MCF 10A (cell line): ENCODE measurements at regions not wholly inside any gene's neighbourhood (a gene's known extent, or its start where the extent isn't known, plus 50 kb on each side); places are given as distances from the start of the nearest gene placed in this dataset.

Experiments
- BruUV-seq: library from RNA; stranded (reverse); fragments of 400-500 nt; replicated peaks from 2 replicates; lab custom pipeline; 2021; lab: Mats Ljungman, UMichigan
- CTCF ChIA-PET: fragments of 300-600 bp; sonication (Branson Sonifier 250); formaldehyde crosslinking; extraction: SDS; loops from one replicate; lab custom pipeline; 2021; ENCODE audit warnings: antibody characterized with exemption, inconsistent platforms; lab: Yijun Ruan, JAX
- POLR2A ChIA-PET: fragments of 300-600, 350-650 bp; sonication (Branson Sonifier 250); formaldehyde crosslinking; extraction: SDS; loops from one replicate; lab custom pipeline; 2020; ENCODE audit warnings: antibody characterized with exemption, inconsistent platforms; lab: Yijun Ruan, JAX
- DNase-seq: peaks from one replicate; pipeline ENCODE4 v3.0.0-alpha.2; 2018; ENCODE audit not compliant: unreplicated experiment
- H3K27ac Mint-ChIP-seq: one replicate; pipeline ENCODE4 v1.8.0; 2022; ENCODE audit warnings: mild to moderate bottlenecking, low read depth, mixed read lengths; ENCODE audit not compliant: unreplicated experiment
- H3K27me3 Mint-ChIP-seq: one replicate; pipeline ENCODE4 v1.8.0; 2022; ENCODE audit warnings: mixed read lengths; ENCODE audit not compliant: insufficient read depth, unreplicated experiment
- H3K36me3 Mint-ChIP-seq: one replicate; pipeline ENCODE4 v1.8.0; 2022; ENCODE audit warnings: mild to moderate bottlenecking, moderate library complexity, mixed read lengths; ENCODE audit not compliant: insufficient read depth, unreplicated experiment
- H3K4me1 Mint-ChIP-seq: one replicate; pipeline ENCODE4 v1.8.0; 2022; ENCODE audit warnings: mixed read lengths; ENCODE audit not compliant: insufficient read depth, unreplicated experiment
- H3K4me3 Mint-ChIP-seq: one replicate; pipeline ENCODE4 v1.8.0; 2022; ENCODE audit warnings: mild to moderate bottlenecking, moderate library complexity, mixed read lengths; ENCODE audit not compliant: unreplicated experiment
- H3K9me3 Mint-ChIP-seq: one replicate; pipeline ENCODE4 v1.8.0; 2022; ENCODE audit warnings: mixed read lengths; ENCODE audit not compliant: unreplicated experiment
- intact Hi-C: fragments of 100-400 bp; cut with micrococcal nuclease; formaldehyde crosslinking; loops from 2 replicates; pipeline ENCODE4 v1.14.1; 2022
- TF ChIP-seq, protein P1 (sequence below): fragments of 200-600 bp; IDR thresholded peaks from one replicate; pipeline ENCODE4 v1.8.0; 2022; ENCODE audit warnings: antibody characterized with exemption, mild to moderate bottlenecking; ENCODE audit not compliant: unreplicated experiment

DNA sequence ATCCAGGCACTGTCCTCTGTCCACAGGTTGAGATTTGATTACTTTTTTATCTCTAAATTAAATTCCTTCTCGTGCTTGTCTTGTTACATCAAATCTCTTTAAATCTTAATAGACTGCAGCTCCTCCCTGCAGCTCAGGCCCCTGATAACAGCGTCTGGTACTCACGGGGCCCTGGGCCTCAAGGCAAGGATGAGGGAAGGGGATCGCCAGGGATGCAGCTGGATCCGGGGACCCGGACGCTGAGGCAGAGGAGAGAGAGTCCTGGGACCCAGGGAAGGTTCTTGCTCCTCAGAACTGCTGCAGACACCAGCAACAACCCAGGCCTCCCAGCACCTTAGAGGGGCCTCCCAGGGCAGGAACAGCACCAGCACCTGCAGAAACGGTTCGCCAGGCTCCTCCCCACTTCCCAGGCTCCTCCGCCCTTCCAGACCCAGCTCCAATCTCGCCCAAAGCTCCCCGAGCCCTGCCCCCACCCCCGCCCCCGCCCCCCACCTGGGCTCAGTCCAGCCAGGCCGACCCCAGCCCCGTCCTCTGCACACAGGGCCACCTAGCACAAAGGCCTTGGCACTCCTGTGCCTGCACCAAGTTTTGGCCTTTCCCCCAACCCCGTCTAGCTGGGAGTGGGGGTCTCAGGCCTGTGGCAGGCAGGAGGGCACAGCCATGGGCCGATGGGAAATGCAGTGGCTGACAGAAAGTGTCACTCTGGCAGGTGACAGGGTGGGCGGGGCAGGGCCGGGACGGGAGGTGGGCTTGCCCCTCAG, 60.3 kb upstream of the GALNT9 start:
- TF ChIP-seq, protein P1, sequence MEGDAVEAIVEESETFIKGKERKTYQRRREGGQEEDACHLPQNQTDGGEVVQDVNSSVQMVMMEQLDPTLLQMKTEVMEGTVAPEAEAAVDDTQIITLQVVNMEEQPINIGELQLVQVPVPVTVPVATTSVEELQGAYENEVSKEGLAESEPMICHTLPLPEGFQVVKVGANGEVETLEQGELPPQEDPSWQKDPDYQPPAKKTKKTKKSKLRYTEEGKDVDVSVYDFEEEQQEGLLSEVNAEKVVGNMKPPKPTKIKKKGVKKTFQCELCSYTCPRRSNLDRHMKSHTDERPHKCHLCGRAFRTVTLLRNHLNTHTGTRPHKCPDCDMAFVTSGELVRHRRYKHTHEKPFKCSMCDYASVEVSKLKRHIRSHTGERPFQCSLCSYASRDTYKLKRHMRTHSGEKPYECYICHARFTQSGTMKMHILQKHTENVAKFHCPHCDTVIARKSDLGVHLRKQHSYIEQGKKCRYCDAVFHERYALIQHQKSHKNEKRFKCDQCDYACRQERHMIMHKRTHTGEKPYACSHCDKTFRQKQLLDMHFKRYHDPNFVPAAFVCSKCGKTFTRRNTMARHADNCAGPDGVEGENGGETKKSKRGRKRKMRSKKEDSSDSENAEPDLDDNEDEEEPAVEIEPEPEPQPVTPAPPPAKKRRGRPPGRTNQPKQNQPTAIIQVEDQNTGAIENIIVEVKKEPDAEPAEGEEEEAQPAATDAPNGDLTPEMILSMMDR: no peak
- BruUV-seq: no TSS peak
- DNase-seq: no peak
- intact Hi-C loops: no loop called here
- peaks cover 4% of the 10 kb centered on the region for H3K36me3 Mint-ChIP-seq
- ChIA-PET CTCF (interaction anchor here (0.7 kb wide), 1 partner anchor 26 kb away, joined by 3 read pairs; no protein-coding TSS in a partner anchor), POLR2A (no interaction called here)
- H3K27ac Mint-ChIP-seq: no peak overlapping the region
- no peaks in the 10 kb centered on the region for H3K4me1 Mint-ChIP-seq
- H3K4me3 Mint-ChIP-seq: no peak overlapping the region
- H3K27me3 Mint-ChIP-seq: peaks cover 11% of the 10 kb centered on the region
- no peaks in the 10 kb centered on the region for H3K9me3 Mint-ChIP-seq

DNA sequence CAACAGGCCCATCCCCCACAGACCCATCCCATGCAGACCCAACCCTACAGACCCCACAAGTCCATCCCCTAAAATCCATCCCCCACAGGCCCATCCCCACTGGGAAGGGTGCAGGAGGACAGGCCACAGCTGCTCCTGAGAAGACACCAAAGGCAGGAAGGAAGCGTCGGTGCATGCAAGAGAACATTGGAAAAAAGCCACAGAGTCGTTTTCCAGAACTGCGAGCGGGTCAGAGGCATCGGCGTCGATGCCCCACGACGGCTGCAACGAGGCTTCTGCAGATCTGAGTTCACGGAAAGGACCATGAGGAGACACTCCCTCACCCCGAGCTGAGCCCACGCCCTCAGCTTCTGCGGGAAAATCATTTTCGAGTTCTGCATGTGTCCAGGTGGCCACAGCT, 59.6 kb upstream of the GALNT9 start:
- H3K27me3 Mint-ChIP-seq: peaks cover 11% of the 10 kb centered on the region
- intact Hi-C loops: no loop called here

DNA sequence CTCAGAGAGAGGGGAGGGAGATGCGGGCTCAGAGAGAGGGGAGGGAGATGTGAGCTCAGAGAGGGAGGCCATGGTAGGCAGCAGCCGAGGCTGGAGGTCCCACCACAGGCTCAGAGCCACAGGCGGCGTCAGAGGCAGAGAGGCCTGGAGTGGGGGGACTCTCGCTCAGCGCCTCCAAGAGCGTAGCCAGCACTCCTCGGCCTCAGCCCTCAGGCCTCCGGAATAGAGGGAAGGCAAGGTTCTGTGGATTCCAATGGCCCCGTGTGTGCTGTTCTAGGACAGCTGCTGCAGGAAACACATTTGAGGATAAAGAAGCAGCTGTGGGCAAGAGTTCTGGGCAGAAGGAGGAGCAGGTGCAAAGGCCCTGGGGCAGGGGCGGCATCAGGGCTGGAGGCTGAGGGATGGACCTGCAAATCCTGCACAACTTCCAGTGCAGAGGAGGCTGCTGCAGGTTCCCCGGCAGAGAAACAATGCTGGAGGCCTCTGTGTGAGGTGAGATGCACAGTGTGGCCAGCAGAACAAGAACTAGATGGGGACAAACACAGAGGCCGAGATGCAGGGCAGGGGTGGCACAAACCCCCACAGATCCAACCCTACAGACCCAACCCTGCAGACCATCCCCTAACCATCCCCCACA, 59.1 kb upstream of the GALNT9 start:
- ChIA-PET POLR2A (no interaction called here), CTCF (interaction anchor here (0.7 kb wide), 1 partner anchor 251 kb away, joined by 3 read pairs; no protein-coding TSS in a partner anchor)
- peaks cover 4% of the 10 kb centered on the region for H3K36me3 Mint-ChIP-seq
- no TSS peak for BruUV-seq
- TF ChIP-seq, protein P1: no peak
- H3K4me3 Mint-ChIP-seq: no peak overlapping the region
- DNase-seq: no peak
- peaks cover 11% of the 10 kb centered on the region for H3K27me3 Mint-ChIP-seq
- no peaks in the 10 kb centered on the region for H3K9me3 Mint-ChIP-seq
- H3K4me1 Mint-ChIP-seq: no peaks in the 10 kb centered on the region
- intact Hi-C loops: no loop called here
- H3K27ac Mint-ChIP-seq: no peak overlapping the region

More for the DNA sequence above, 59.6 kb upstream of the GALNT9 start:
- POLR2A ChIA-PET: no interaction called here
- BruUV-seq: no TSS peak
- CTCF ChIA-PET: interaction anchor here (0.7 kb wide), 1 partner anchor 26 kb away, joined by 3 read pairs; no protein-coding TSS in a partner anchor
- TF ChIP-seq, protein P1: no peak
- H3K4me1 Mint-ChIP-seq: no peaks in the 10 kb centered on the region
- no peaks in the 10 kb centered on the region for H3K9me3 Mint-ChIP-seq
- DNase-seq: no peak
- no peak overlapping the region for H3K4me3 Mint-ChIP-seq
- no peak overlapping the region for H3K27ac Mint-ChIP-seq
- peaks cover 4% of the 10 kb centered on the region for H3K36me3 Mint-ChIP-seq

DNA sequence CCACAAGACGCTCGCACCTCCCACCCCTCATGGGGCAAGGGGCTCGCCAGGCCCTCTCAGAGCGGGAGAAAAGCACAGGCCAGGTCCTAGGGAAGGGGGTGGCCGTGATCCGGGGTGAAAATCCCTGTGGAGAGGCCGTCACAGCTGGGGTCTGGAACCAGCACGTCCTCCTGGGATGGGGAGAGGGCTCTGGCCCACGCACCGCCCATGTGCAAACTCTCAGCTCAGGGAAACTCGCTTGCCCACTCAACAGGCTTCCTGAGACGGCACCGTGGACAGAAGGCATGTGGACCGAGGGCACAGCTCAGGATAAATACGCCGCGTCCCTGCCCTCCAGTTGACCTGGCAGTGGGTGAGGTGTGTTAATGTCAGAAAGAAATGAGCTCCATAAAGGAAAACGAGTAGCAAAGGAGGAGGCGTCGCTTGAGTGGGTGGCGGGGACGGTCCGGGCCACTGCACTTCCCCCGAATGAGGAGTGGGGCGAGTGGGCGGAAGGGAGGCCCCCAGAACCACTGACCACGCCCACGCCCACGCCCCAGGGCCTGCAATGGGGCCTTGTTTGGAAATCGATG, 57.6 kb upstream of the GALNT9 start:
- Mint-ChIP-seq H3K9me3 (no peaks in the 10 kb centered on the region), H3K27ac (no peak overlapping the region), H3K27me3 (no peaks in the 10 kb centered on the region), H3K4me3 (no peak overlapping the region), H3K36me3 (peaks cover 4% of the 10 kb centered on the region), H3K4me1 (no peaks in the 10 kb centered on the region)
- intact Hi-C loops: no loop called here
- TF ChIP-seq, protein P1: no peak
- BruUV-seq: no TSS peak
- ChIA-PET POLR2A (no interaction called here), CTCF (interaction anchor here (0.6 kb wide), 1 partner anchor 16 kb away, joined by 3 read pairs; no protein-coding TSS in a partner anchor)
- DNase-seq: no peak
